ENCODE measurements at regions not wholly inside any gene's neighbourhood (a gene's known extent, or its start where the extent isn't known, plus 50 kb on each side); places are given as distances from the start of the nearest gene placed in this dataset.

- no peak for DNase-seq
- Mint-ChIP-seq H3K4me3 (no peak overlapping the region), H3K27ac (no peak overlapping the region), H3K4me1 (no peaks in the 10 kb centered on the region), H3K27me3 (no peaks in the 10 kb centered on the region), H3K36me3 (ENCODE audit: low read depth) (no peaks in the 10 kb centered on the region)
- no peaks in the 10 kb centered on the region for H3K9me3 ChIP-seq (ENCODE audit: control insufficient read depth, low read length, poor library complexity, severe bottlenecking)
- no peak for ATAC-seq
Observed at GRCh38 chr4:132556316-132556715, 592.8 kb upstream of the PCDH10 start.

- DNase-seq (no peak), ATAC-seq (no peak)
- H3K4me1 Mint-ChIP-seq: no peaks in the 10 kb centered on the region
- H3K9me3 ChIP-seq (ENCODE audit: control insufficient read depth, low read length, poor library complexity, severe bottlenecking): no peaks in the 10 kb centered on the region
- no peak overlapping the region for H3K27ac Mint-ChIP-seq
- no peaks in the 10 kb centered on the region for H3K36me3 Mint-ChIP-seq (ENCODE audit: low read depth)
- no peaks in the 10 kb centered on the region for H3K27me3 Mint-ChIP-seq
- no peak overlapping the region for H3K4me3 Mint-ChIP-seq
Observed at GRCh38 chr4:132557660-132558059, 591.4 kb upstream of the PCDH10 start.

GRCh38 chr4:132564920-132565319, 584.2 kb upstream of the PCDH10 start:
- no peak overlapping the region for H3K4me3 Mint-ChIP-seq
- H3K27me3 Mint-ChIP-seq: no peaks in the 10 kb centered on the region
- no peak for DNase-seq
- no peaks in the 10 kb centered on the region for H3K9me3 ChIP-seq (ENCODE audit: control insufficient read depth, low read length, poor library complexity, severe bottlenecking)
- H3K4me1 Mint-ChIP-seq: no peaks in the 10 kb centered on the region
- H3K36me3 Mint-ChIP-seq (ENCODE audit: low read depth): no peaks in the 10 kb centered on the region
- no peak overlapping the region for H3K27ac Mint-ChIP-seq
- no peak for ATAC-seq

- Mint-ChIP-seq H3K27me3 (no peaks in the 10 kb centered on the region), H3K27ac (no peak overlapping the region), H3K4me3 (no peak overlapping the region), H3K4me1 (no peaks in the 10 kb centered on the region), H3K36me3 (ENCODE audit: low read depth) (no peaks in the 10 kb centered on the region)
- ATAC-seq (no peak), DNase-seq (no peak)
- H3K9me3 ChIP-seq (ENCODE audit: control insufficient read depth, low read length, poor library complexity, severe bottlenecking): no peaks in the 10 kb centered on the region
Observed at GRCh38 chr4:132565542-132565941, 583.6 kb upstream of the PCDH10 start.

GRCh38 chr4:132572210-132572609, 576.9 kb upstream of the PCDH10 start:
- Mint-ChIP-seq H3K4me1 (no peaks in the 10 kb centered on the region), H3K27ac (no peak overlapping the region), H3K36me3 (ENCODE audit: low read depth) (no peaks in the 10 kb centered on the region), H3K27me3 (no peaks in the 10 kb centered on the region), H3K4me3 (no peak overlapping the region)
- ATAC-seq (no peak), DNase-seq (no peak)
- no peaks in the 10 kb centered on the region for H3K9me3 ChIP-seq (ENCODE audit: control insufficient read depth, low read length, poor library complexity, severe bottlenecking)

GRCh38 chr4:132587626-132588025, 561.5 kb upstream of the PCDH10 start:
- Mint-ChIP-seq H3K4me3 (no peak overlapping the region), H3K4me1 (no peaks in the 10 kb centered on the region)

GRCh38 chr4:132592340-132592739, 556.8 kb upstream of the PCDH10 start:
- Mint-ChIP-seq H3K27me3 (no peaks in the 10 kb centered on the region), H3K4me3 (no peak overlapping the region), H3K4me1 (no peaks in the 10 kb centered on the region), H3K36me3 (ENCODE audit: low read depth) (no peaks in the 10 kb centered on the region), H3K27ac (no peak overlapping the region)
- H3K9me3 ChIP-seq (ENCODE audit: control insufficient read depth, low read length, poor library complexity, severe bottlenecking): no peaks in the 10 kb centered on the region
- DNase-seq: no peak
- no peak for ATAC-seq

More at GRCh38 chr4:132587626-132588025, 561.5 kb upstream of the PCDH10 start:
- Mint-ChIP-seq H3K27me3 (no peaks in the 10 kb centered on the region), H3K27ac (no peak overlapping the region), H3K36me3 (ENCODE audit: low read depth) (no peaks in the 10 kb centered on the region)
- ATAC-seq: no peak
- DNase-seq: no peak
- no peaks in the 10 kb centered on the region for H3K9me3 ChIP-seq (ENCODE audit: control insufficient read depth, low read length, poor library complexity, severe bottlenecking)

- H3K27ac Mint-ChIP-seq: no peak overlapping the region
- no peaks in the 10 kb centered on the region for H3K27me3 Mint-ChIP-seq
- H3K9me3 ChIP-seq (ENCODE audit: control insufficient read depth, low read length, poor library complexity, severe bottlenecking): no peaks in the 10 kb centered on the region
- no peaks in the 10 kb centered on the region for H3K4me1 Mint-ChIP-seq
- no peaks in the 10 kb centered on the region for H3K36me3 Mint-ChIP-seq (ENCODE audit: low read depth)
- no peak overlapping the region for H3K4me3 Mint-ChIP-seq
- no peak for ATAC-seq
- DNase-seq: no peak
Observed at GRCh38 chr4:132592850-132593249, 556.2 kb upstream of the PCDH10 start.

- no peak overlapping the region for H3K27ac Mint-ChIP-seq
- H3K4me1 Mint-ChIP-seq: no peaks in the 10 kb centered on the region
- H3K4me3 Mint-ChIP-seq: no peak overlapping the region
- DNase-seq: no peak
- no peaks in the 10 kb centered on the region for H3K36me3 Mint-ChIP-seq (ENCODE audit: low read depth)
- no peaks in the 10 kb centered on the region for H3K27me3 Mint-ChIP-seq
- no peaks in the 10 kb centered on the region for H3K9me3 ChIP-seq (ENCODE audit: control insufficient read depth, low read length, poor library complexity, severe bottlenecking)
- no peak for ATAC-seq
Observed at GRCh38 chr4:132593717-132594400, 555.2 kb upstream of the PCDH10 start.

GRCh38 chr4:132596186-132596585, 552.9 kb upstream of the PCDH10 start:
- H3K27me3 Mint-ChIP-seq: no peaks in the 10 kb centered on the region
- ATAC-seq (no peak), DNase-seq (no peak)
- no peaks in the 10 kb centered on the region for H3K36me3 Mint-ChIP-seq (ENCODE audit: low read depth)
- H3K9me3 ChIP-seq (ENCODE audit: control insufficient read depth, low read length, poor library complexity, severe bottlenecking): no peaks in the 10 kb centered on the region
- no peaks in the 10 kb centered on the region for H3K4me1 Mint-ChIP-seq
- no peak overlapping the region for H3K27ac Mint-ChIP-seq
- no peak overlapping the region for H3K4me3 Mint-ChIP-seq

- no peaks in the 10 kb centered on the region for H3K4me1 Mint-ChIP-seq
- no peaks in the 10 kb centered on the region for H3K9me3 ChIP-seq (ENCODE audit: control insufficient read depth, low read length, poor library complexity, severe bottlenecking)
- no peak for ATAC-seq
Observed at GRCh38 chr4:132605551-132605950, 543.5 kb upstream of the PCDH10 start.

GRCh38 chr4:132614682-132615081, 534.4 kb upstream of the PCDH10 start:
- ATAC-seq (no peak), DNase-seq (no peak)
- no peaks in the 10 kb centered on the region for H3K27me3 Mint-ChIP-seq
- no peaks in the 10 kb centered on the region for H3K36me3 Mint-ChIP-seq (ENCODE audit: low read depth)
- no peaks in the 10 kb centered on the region for H3K4me1 Mint-ChIP-seq
- no peak overlapping the region for H3K4me3 Mint-ChIP-seq
- H3K27ac Mint-ChIP-seq: no peak overlapping the region
- H3K9me3 ChIP-seq (ENCODE audit: control insufficient read depth, low read length, poor library complexity, severe bottlenecking): no peaks in the 10 kb centered on the region

More at GRCh38 chr4:132605551-132605950, 543.5 kb upstream of the PCDH10 start:
- no peaks in the 10 kb centered on the region for H3K27me3 Mint-ChIP-seq
- H3K4me3 Mint-ChIP-seq: no peak overlapping the region
- H3K27ac Mint-ChIP-seq: no peak overlapping the region
- DNase-seq: no peak
- H3K36me3 Mint-ChIP-seq (ENCODE audit: low read depth): no peaks in the 10 kb centered on the region

- H3K36me3 Mint-ChIP-seq (ENCODE audit: low read depth): no peaks in the 10 kb centered on the region
- H3K4me1 Mint-ChIP-seq: no peaks in the 10 kb centered on the region
- ATAC-seq (no peak), DNase-seq (no peak)
- H3K27me3 Mint-ChIP-seq: no peaks in the 10 kb centered on the region
- no peak overlapping the region for H3K4me3 Mint-ChIP-seq
- no peaks in the 10 kb centered on the region for H3K9me3 ChIP-seq (ENCODE audit: control insufficient read depth, low read length, poor library complexity, severe bottlenecking)
- no peak overlapping the region for H3K27ac Mint-ChIP-seq
Observed at GRCh38 chr4:132619968-132620367, 529.1 kb upstream of the PCDH10 start.

- H3K27me3 Mint-ChIP-seq: no peaks in the 10 kb centered on the region
- DNase-seq: no peak
- H3K4me3 Mint-ChIP-seq: no peak overlapping the region
- ATAC-seq: no peak
- H3K36me3 Mint-ChIP-seq (ENCODE audit: low read depth): no peaks in the 10 kb centered on the region
- H3K27ac Mint-ChIP-seq: no peak overlapping the region
- peaks cover 2% of the 10 kb centered on the region for H3K9me3 ChIP-seq (ENCODE audit: control insufficient read depth, low read length, poor library complexity, severe bottlenecking)
- H3K4me1 Mint-ChIP-seq: no peaks in the 10 kb centered on the region
Observed at GRCh38 chr4:132642016-132642817, 506.9 kb upstream of the PCDH10 start.

Measured in T-helper 17 cell (primary cell).